ENCODE measurements at regions not wholly inside any gene's neighbourhood (a gene's known extent, or its start where the extent isn't known, plus 50 kb on each side); places are given as distances from the start of the nearest gene placed in this dataset.

DNA sequence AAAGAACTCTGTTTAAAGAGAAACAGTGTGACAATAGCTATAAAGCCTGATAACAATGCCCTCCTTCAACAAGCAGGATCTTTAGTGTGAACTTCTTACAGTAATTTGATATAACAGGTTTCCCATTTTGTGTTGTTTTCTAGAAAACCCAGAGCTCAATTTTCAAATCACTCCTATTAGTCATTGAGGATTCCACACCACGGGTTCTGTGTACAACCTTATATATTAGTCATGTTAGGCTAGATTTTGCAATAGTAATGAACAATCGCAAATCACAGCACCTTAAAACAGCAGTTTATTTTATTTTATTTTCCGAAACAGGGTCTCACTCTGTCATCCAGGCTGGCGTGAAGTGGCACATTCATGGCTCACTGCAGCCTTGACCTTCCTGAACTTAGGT, 1020.9 kb upstream of the INTU start:
- TF ChIP-seq POLR2A (IDR thresholded peaks at IDR 0.05) (no peak), CTCF (IDR thresholded peaks at IDR 0.05) (no peak)

All from lower leg skin (tissue), 3 donors.